ENCODE measurements at regions not wholly inside any gene's neighbourhood (a gene's known extent, or its start where the extent isn't known, plus 50 kb on each side); places are given as distances from the start of the nearest gene placed in this dataset.

GRCh38 chr2:48148841-48149430 lies 165.5 kb upstream of the FOXN2 start:
- Histone ChIP-seq H3K4ac (ENCODE audit: low read depth in 1 of 2, low read length in 2 of 2) (no peak overlapping the region), H4K91ac (ENCODE audit: low read length) (no peak overlapping the region), H3K9ac (ENCODE audit: low read length) (no peak overlapping the region), H3K23ac (ENCODE audit: low read length in 2 of 2) (no peak overlapping the region), H2BK12ac (ENCODE audit: low read length in 2 of 2) (no peak overlapping the region), H3K18ac (ENCODE audit: low read depth in 1 of 2, low read length in 2 of 2) (no peak overlapping the region), H2AK5ac (ENCODE audit: low read length, severe bottlenecking) (no peak overlapping the region), H2BK5ac (ENCODE audit: low read depth, low read length, poor library complexity, severe bottlenecking) (no peak overlapping the region), H3K14ac (ENCODE audit: low read length in 2 of 2) (no peak overlapping the region), H3K4me1 (ENCODE audit: control insufficient read depth, insufficient read depth, low read depth, low read length) (no peaks in the 10 kb centered on the region), H3K79me1 (replicated peaks; ENCODE audit: low read length, poor library complexity, severe bottlenecking) (no peaks in the 10 kb centered on the region), H2BK120ac (ENCODE audit: low read depth, low read length) (no peak overlapping the region), H3K27ac (ENCODE audit: low read length, poor library complexity, severe bottlenecking) (no peak overlapping the region), H3K9me3 (ENCODE audit: control insufficient read depth, low read length) (no peaks in the 10 kb centered on the region), H3K4me2 (ENCODE audit: low read length, poor library complexity, severe bottlenecking) (no peak overlapping the region), H3K36me3 (ENCODE audit: control insufficient read depth in 1 of 2, insufficient read depth in 2 of 2, low read depth in 1 of 2, low read length in 2 of 2) (no peaks in the 10 kb centered on the region), H2BK15ac (ENCODE audit: low read depth, poor library complexity, severe bottlenecking) (no peak overlapping the region), H2AFZ (ENCODE audit: low read depth, low read length) (no peak overlapping the region), H4K8ac (ENCODE audit: low read length) (no peak overlapping the region), H3K4me3 (ENCODE audit: insufficient read depth in 1 of 2, low read depth in 1 of 2, low read length in 2 of 2) (no peak overlapping the region), H3K27me3 (ENCODE audit: control insufficient read depth in 1 of 2, insufficient read depth in 1 of 2, low read length in 2 of 2) (no peaks in the 10 kb centered on the region)
- 59% methylated on average over 2 of the region's 2 CpGs for WGBS
- DNase-seq: peak; percentile 39

- H3K18ac ChIP-seq (ENCODE audit: low read depth in 1 of 2, low read length in 2 of 2): no peak overlapping the region
- H2AK5ac ChIP-seq (ENCODE audit: low read length, severe bottlenecking): no peak overlapping the region
- no peak overlapping the region for H2BK5ac ChIP-seq (ENCODE audit: low read depth, low read length, poor library complexity, severe bottlenecking)
- no peak overlapping the region for H3K4ac ChIP-seq (ENCODE audit: low read depth in 1 of 2, low read length in 2 of 2)
- no peak overlapping the region for H3K4me3 ChIP-seq (ENCODE audit: insufficient read depth in 1 of 2, low read depth in 1 of 2, low read length in 2 of 2)
- H3K36me3 ChIP-seq (ENCODE audit: control insufficient read depth in 1 of 2, insufficient read depth in 2 of 2, low read depth in 1 of 2, low read length in 2 of 2): no peaks in the 10 kb centered on the region
- no peak overlapping the region for H2BK120ac ChIP-seq (ENCODE audit: low read depth, low read length)
- DNase-seq: no peak
- H3K4me1 ChIP-seq (ENCODE audit: control insufficient read depth, insufficient read depth, low read depth, low read length): no peaks in the 10 kb centered on the region
- no peak overlapping the region for H4K8ac ChIP-seq (ENCODE audit: low read length)
- H2BK12ac ChIP-seq (ENCODE audit: low read length in 2 of 2): no peak overlapping the region
- H3K4me2 ChIP-seq (ENCODE audit: low read length, poor library complexity, severe bottlenecking): no peak overlapping the region
- H4K91ac ChIP-seq (ENCODE audit: low read length): no peak overlapping the region
- no peaks in the 10 kb centered on the region for H3K79me1 ChIP-seq (replicated peaks; ENCODE audit: low read length, poor library complexity, severe bottlenecking)
- no peaks in the 10 kb centered on the region for H3K27me3 ChIP-seq (ENCODE audit: control insufficient read depth in 1 of 2, insufficient read depth in 1 of 2, low read length in 2 of 2)
- H2BK15ac ChIP-seq (ENCODE audit: low read depth, poor library complexity, severe bottlenecking): no peak overlapping the region
- H2AFZ ChIP-seq (ENCODE audit: low read depth, low read length): no peak overlapping the region
- H3K23ac ChIP-seq (ENCODE audit: low read length in 2 of 2): no peak overlapping the region
- no peak overlapping the region for H3K14ac ChIP-seq (ENCODE audit: low read length in 2 of 2)
- H3K9ac ChIP-seq (ENCODE audit: low read length): no peak overlapping the region
- no peak overlapping the region for H3K27ac ChIP-seq (ENCODE audit: low read length, poor library complexity, severe bottlenecking)
- H3K9me3 ChIP-seq (ENCODE audit: control insufficient read depth, low read length): peaks cover 13% of the 10 kb centered on the region
Measured at GRCh38 chr2:48157150-48157549, 157.3 kb upstream of the FOXN2 start.

GRCh38 chr2:48161628-48162027 lies 152.9 kb upstream of the FOXN2 start:
- H3K4me3 ChIP-seq (ENCODE audit: insufficient read depth in 1 of 2, low read depth in 1 of 2, low read length in 2 of 2): no peak overlapping the region
- no peak overlapping the region for H3K27ac ChIP-seq (ENCODE audit: low read length, poor library complexity, severe bottlenecking)
- no peak overlapping the region for H4K91ac ChIP-seq (ENCODE audit: low read length)
- H2BK5ac ChIP-seq (ENCODE audit: low read depth, low read length, poor library complexity, severe bottlenecking): no peak overlapping the region
- no peak overlapping the region for H4K8ac ChIP-seq (ENCODE audit: low read length)
- no peak overlapping the region for H3K23ac ChIP-seq (ENCODE audit: low read length in 2 of 2)
- 75% methylated on average over 1 of the region's 2 CpGs for WGBS
- H2BK120ac ChIP-seq (ENCODE audit: low read depth, low read length): no peak overlapping the region
- no peaks in the 10 kb centered on the region for H3K79me1 ChIP-seq (replicated peaks; ENCODE audit: low read length, poor library complexity, severe bottlenecking)
- no peak overlapping the region for H3K18ac ChIP-seq (ENCODE audit: low read depth in 1 of 2, low read length in 2 of 2)
- no peak overlapping the region for H3K4me2 ChIP-seq (ENCODE audit: low read length, poor library complexity, severe bottlenecking)
- peaks cover 13% of the 10 kb centered on the region for H3K9me3 ChIP-seq (ENCODE audit: control insufficient read depth, low read length)
- no peak overlapping the region for H2AFZ ChIP-seq (ENCODE audit: low read depth, low read length)
- H2AK5ac ChIP-seq (ENCODE audit: low read length, severe bottlenecking): no peak overlapping the region
- no peak overlapping the region for H3K4ac ChIP-seq (ENCODE audit: low read depth in 1 of 2, low read length in 2 of 2)
- H3K4me1 ChIP-seq (ENCODE audit: control insufficient read depth, insufficient read depth, low read depth, low read length): no peaks in the 10 kb centered on the region
- no peak overlapping the region for H2BK12ac ChIP-seq (ENCODE audit: low read length in 2 of 2)
- no peak overlapping the region for H3K9ac ChIP-seq (ENCODE audit: low read length)
- H3K14ac ChIP-seq (ENCODE audit: low read length in 2 of 2): no peak overlapping the region
- no peak for DNase-seq
- no peak overlapping the region for H2BK15ac ChIP-seq (ENCODE audit: low read depth, poor library complexity, severe bottlenecking)
- H3K27me3 ChIP-seq (ENCODE audit: control insufficient read depth in 1 of 2, insufficient read depth in 1 of 2, low read length in 2 of 2): no peaks in the 10 kb centered on the region
- no peaks in the 10 kb centered on the region for H3K36me3 ChIP-seq (ENCODE audit: control insufficient read depth in 1 of 2, insufficient read depth in 2 of 2, low read depth in 1 of 2, low read length in 2 of 2)

GRCh38 chr2:48162742-48163141 lies 151.7 kb upstream of the FOXN2 start:
- Histone ChIP-seq H3K9ac (ENCODE audit: low read length) (no peak overlapping the region), H3K79me1 (replicated peaks; ENCODE audit: low read length, poor library complexity, severe bottlenecking) (no peaks in the 10 kb centered on the region), H3K14ac (ENCODE audit: low read length in 2 of 2) (no peak overlapping the region), H2BK5ac (ENCODE audit: low read depth, low read length, poor library complexity, severe bottlenecking) (no peak overlapping the region), H2BK120ac (ENCODE audit: low read depth, low read length) (no peak overlapping the region), H3K4me3 (ENCODE audit: insufficient read depth in 1 of 2, low read depth in 1 of 2, low read length in 2 of 2) (no peak overlapping the region), H4K8ac (ENCODE audit: low read length) (no peak overlapping the region), H3K4me2 (ENCODE audit: low read length, poor library complexity, severe bottlenecking) (no peak overlapping the region), H3K18ac (ENCODE audit: low read depth in 1 of 2, low read length in 2 of 2) (no peak overlapping the region), H3K4ac (ENCODE audit: low read depth in 1 of 2, low read length in 2 of 2) (no peak overlapping the region), H2AK5ac (ENCODE audit: low read length, severe bottlenecking) (no peak overlapping the region), H3K23ac (ENCODE audit: low read length in 2 of 2) (no peak overlapping the region), H3K27me3 (ENCODE audit: control insufficient read depth in 1 of 2, insufficient read depth in 1 of 2, low read length in 2 of 2) (no peaks in the 10 kb centered on the region), H2BK15ac (ENCODE audit: low read depth, poor library complexity, severe bottlenecking) (no peak overlapping the region), H2AFZ (ENCODE audit: low read depth, low read length) (no peak overlapping the region), H3K36me3 (ENCODE audit: control insufficient read depth in 1 of 2, insufficient read depth in 2 of 2, low read depth in 1 of 2, low read length in 2 of 2) (no peaks in the 10 kb centered on the region), H3K9me3 (ENCODE audit: control insufficient read depth, low read length) (peaks cover 10% of the 10 kb centered on the region), H4K91ac (ENCODE audit: low read length) (no peak overlapping the region), H3K27ac (ENCODE audit: low read length, poor library complexity, severe bottlenecking) (no peak overlapping the region), H3K4me1 (ENCODE audit: control insufficient read depth, insufficient read depth, low read depth, low read length) (no peaks in the 10 kb centered on the region), H2BK12ac (ENCODE audit: low read length in 2 of 2) (no peak overlapping the region)
- no peak for DNase-seq

Measured in mesenchymal stem cell (in vitro differentiated cells and primary cell).